DMS53 treated with DMSO at 0.1 percent for 48 hours (cell line): ENCODE measurements at regions not wholly inside any gene's neighbourhood (a gene's known extent, or its start where the extent isn't known, plus 50 kb on each side); places are given as distances from the start of the nearest gene placed in this dataset.
"Not testable (repeated sequence)": the region's sequence is repeated elsewhere in the genome, so short reads cannot be mapped to it uniquely, and the experiment has no call there.

Experiments used
- DNase-seq: peaks from one replicate; lab custom pipeline; 2025; ENCODE audit not compliant: unreplicated experiment; lab: John Stamatoyannopoulos, UW

GRCh38 chr9:102202126-102202525 lies 463.7 kb upstream of the GRIN3A start:
- no peak for DNase-seq

- no peak for DNase-seq
Measured at GRCh38 chr9:102185962-102186361, 447.5 kb upstream of the GRIN3A start.

- DNase-seq: no peak
Measured at GRCh38 chr9:102185371-102185770, 446.9 kb upstream of the GRIN3A start.

- DNase-seq: no peak
Measured at GRCh38 chr9:102178811-102179210, 440.4 kb upstream of the GRIN3A start.

- DNase-seq: not testable (repeated sequence)
Measured at GRCh38 chr9:102174202-102174601, 435.8 kb upstream of the GRIN3A start.

DNA sequence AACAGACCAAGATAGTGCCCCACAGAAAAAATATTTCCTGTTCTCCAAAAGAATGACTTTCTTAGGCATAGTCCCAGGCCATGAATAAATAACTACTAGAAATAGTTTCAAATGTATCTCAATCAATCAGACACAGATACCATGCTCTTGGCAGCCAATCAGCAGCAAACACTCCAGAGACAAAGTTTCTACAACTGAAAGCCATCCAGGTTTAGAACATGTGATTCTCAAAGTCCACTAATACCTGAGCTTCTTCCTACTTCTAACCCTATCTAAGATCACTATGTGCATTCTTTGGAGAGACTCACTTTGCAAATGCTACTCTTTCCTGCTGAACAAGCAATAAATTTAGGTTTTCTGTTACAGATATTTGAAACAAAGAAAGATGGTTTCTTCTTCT lies 425.8 kb upstream of the GRIN3A start:
- no peak for DNase-seq

GRCh38 chr9:102153081-102153480 lies 414.6 kb upstream of the GRIN3A start:
- DNase-seq: not testable (repeated sequence)

- no peak for DNase-seq
Measured at GRCh38 chr9:102135768-102136167, 397.3 kb upstream of the GRIN3A start.

- DNase-seq: no peak
Measured at GRCh38 chr9:102124465-102124864, 386.0 kb upstream of the GRIN3A start.

- no peak for DNase-seq
Measured at GRCh38 chr9:102114557-102114956, 376.1 kb upstream of the GRIN3A start.

DNA sequence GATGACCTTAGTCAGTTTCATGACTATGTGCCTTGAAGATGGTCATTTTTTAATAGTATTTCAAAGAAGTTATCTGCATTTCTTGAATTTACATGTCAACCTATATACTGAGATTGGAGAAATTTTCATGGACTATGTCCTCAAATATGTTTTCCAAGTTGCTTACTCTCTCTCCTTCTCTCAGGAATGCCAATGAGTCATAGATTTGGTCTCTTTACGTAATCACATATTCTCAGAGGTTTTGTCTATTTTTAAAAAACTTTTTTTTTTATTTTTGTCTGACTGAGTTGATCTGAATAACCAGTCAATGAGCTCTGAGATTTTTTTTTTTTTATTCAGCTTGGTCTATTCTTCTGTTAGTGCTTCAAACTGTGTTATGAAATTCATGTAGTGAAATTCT lies 374.7 kb upstream of the GRIN3A start:
- no peak for DNase-seq

DNA sequence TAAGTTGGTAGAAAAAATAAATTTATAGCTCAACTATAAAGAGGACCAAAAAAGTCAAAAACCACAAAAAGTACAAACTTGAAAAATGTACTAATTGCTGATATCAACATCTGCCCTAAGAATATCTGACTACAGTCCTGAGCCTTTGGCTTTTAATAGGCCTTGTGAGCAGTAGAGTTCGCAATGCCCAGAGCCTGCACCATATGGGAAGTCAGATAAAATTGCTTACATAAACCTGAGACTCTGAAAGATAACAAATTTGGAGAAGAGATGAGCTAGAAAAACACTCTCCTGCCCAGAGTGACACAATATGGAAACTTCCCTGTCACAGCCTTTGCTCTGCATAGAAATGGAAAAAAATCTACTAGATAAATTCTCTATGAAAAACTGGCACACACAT lies 368.0 kb upstream of the GRIN3A start:
- DNase-seq: no peak

DNA sequence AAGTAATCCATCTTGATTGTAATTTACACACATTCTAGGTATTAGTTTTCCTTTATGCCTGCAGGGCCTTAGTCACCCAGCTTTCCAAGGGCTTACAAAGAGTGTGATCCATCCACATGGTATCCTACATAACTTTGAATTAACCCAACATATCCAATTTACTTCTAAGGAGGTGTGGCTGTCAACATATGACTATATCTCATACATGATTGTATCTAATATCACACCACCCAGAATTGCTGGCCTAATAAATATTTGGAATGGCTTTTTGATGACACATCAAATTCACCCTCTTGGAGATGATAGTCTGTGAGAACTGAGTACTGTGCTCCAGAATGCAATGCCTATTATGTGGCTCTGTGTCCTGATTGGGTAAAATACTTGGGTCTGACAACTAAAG lies 363.3 kb upstream of the GRIN3A start:
- DNase-seq: no peak

GRCh38 chr9:102087141-102087540 lies 348.7 kb upstream of the GRIN3A start:
- DNase-seq: no peak

DNA sequence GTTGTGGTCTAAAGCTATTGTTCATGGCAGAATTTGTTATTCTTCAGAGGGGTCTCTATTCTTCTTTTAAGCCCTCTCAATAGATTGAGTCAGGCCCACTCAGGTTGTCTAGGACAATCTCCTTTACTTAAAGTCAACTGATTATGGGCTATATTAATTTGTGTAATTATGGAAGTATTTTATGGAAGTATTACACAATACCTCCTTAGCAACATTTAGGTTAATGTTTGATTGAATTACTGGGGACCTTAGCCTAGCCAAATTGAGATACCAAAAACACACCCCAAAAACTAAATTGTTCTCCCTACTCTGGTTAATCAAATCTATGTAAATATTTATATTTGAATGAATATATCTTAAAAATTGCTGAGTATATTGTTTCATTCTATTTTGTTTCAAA lies 347.1 kb upstream of the GRIN3A start:
- no peak for DNase-seq

DNA sequence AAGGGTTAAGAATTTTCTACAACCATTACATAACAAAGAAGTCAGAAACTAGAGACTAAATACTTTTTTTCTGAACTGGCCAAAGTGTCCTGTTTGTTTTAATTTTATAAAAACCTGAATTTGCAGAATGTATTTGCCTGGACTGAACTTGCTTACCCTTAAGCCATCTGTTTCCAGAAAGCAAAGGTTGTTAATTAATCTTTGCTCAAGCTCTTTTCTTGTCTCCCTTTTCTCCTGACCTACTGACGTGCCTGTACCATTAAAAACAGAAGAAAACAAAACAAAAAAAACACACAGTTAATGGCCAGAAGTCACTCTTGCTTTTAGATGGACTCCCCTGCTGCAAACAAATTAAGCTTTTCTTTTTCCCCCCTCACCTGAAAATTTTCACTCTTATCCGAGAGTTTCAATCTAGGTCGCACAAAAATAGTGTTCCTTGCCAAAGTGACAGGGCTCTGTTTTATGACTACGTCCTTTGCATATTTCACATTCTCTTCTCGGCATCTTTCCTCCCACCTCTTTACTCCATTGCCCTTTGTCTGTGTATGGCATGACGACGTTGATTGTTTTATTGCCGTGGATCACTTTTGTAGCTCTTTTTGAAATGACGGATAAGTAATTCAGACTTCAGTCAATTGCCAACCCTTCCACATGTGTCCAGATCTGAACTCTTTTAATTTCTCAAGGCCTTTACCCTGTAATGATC lies 333.8 kb upstream of the GRIN3A start:
- DNase-seq: no peak

DNA sequence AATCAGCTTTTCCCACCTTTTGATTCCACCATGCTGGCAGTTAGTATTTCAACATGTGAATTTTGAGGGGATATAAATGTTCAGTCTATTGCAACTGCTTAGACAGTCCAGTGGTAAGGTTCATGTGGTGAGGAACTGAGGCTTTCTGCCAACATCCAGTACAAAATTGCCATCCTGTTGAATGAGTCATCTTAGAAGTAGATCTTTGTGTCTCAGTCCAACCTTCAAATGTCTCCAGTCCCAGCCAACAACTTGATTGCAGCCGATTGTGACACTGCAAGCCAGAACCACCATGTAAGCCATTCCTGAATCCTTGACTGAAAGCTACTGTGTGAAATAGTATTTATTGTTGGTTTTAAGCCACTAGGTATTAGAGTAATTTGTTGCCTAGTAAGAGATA lies 331.5 kb upstream of the GRIN3A start:
- DNase-seq: no peak

DNA sequence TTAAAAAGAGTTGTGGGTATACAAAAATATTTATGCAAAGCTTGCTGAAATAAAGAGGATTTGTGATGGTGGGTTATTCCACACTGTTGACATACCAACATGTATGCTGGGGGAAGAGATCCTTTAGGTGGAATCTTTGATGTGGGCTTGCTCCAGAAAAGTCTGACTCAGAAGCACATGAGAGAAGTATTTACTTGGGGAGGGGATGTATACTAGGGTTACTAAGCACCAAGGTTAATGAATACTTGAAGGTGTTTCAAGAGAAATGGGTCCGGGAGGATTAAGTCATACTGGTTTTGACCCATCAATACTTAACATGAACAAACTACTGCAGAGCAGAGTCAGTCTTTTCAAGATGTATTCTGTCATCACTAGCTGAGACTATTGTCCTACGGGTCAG lies 316.4 kb upstream of the GRIN3A start:
- no peak for DNase-seq

DNA sequence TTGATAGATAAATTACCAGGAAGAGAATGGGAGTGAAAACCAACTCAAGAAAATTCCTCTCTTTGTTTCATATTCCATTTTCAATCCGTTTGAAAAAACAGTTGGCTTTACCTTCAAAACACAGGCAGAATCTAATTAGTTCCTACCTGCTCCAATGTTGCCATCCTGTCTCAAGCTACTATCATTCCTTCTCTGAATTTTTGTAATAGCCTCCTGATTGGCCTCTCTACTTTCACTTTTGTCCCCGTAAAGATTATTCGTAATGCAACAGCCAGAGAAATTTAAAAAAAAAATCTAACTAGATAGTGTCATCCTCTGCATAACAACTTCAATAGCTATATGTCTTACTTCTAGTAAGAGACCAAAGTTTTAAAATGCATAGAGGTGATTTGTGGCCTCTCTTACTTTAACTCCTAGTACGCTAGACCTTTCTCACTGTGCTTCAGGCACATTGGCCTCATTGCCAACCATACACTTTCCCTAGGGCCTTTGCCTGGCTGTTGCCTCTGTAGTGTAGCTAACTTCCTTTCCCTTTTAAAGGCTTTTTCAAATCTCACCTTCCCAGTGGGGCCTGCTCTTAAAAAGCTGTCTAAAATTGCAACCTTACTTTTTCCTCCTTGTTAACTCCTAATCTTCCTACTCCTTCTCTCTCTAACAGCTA lies 311.3 kb upstream of the GRIN3A start:
- DNase-seq: no peak

- no peak for DNase-seq
Measured at GRCh38 chr9:102047549-102047948, 309.1 kb upstream of the GRIN3A start.

GRCh38 chr9:102044133-102044532 lies 305.7 kb upstream of the GRIN3A start:
- DNase-seq: no peak

DNA sequence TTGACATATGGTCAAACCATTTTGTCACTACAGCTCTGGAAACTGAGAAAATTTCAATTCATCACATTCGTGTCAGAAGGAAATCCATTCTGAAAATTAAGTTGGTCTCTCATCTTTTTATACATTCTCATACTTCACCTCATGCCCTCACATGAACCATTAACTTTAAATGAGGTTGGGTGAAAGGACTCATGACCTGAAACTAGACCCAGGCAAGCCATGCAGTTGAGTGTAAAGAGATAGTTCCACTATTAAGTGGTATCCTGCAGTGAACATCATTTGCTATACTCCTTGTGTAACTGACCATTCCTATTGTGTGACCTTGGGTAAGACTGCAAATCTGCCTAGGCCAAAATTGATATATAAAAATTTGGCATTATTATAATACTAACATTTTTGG lies 299.6 kb upstream of the GRIN3A start:
- DNase-seq: no peak

- DNase-seq: no peak
Measured at GRCh38 chr9:102035929-102036328, 297.5 kb upstream of the GRIN3A start.
